ENCODE measurements at regions not wholly inside any gene's neighbourhood (a gene's known extent, or its start where the extent isn't known, plus 50 kb on each side); places are given as distances from the start of the nearest gene placed in this dataset.

DNA sequence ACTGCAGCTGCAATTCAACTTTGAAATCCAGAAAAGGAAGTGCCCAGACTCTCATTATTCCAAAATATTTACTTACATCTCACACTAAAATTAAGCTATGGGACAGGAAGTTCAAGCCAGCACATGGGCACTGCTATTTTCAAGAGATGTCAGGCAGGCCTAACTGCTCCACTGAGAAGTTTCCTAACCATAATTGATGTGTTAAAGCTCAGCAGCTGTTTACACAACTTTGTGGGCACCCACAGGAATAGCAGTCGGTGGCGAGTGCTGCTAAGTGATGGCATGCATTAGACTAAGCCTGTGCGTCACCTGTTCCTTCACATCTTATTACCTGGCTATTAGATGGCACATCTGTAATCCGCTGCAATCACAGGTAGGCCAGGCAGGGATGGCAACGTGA lies 303.3 kb upstream of the DAB1 start:
- Histone ChIP-seq H3K36me3 (no peaks in the 10 kb centered on the region), H3K4me1 (peaks cover 0 to 11% (median 0%) of the 10 kb centered on the region in 12 donors), H3K9me3 (no peaks in the 10 kb centered on the region), H3K27ac (no peak overlapping the region), H3K27me3 (no peaks in the 10 kb centered on the region), H3K4me3 (no peak overlapping the region)
- intact Hi-C loops (cut with DNase I) = loop anchor here in 1 of 10 donors (10.0 kb wide), 1 partner anchor 302 kb away; the partner anchor contains the start of gene DAB1
- DNase-seq (no peak), ATAC-seq (no peak)
- WGBS, 4 donors = 83 to 93% (median 85%) methylated on average over 5 of the region's 5 CpGs
- TF ChIP-seq, protein P1, sequence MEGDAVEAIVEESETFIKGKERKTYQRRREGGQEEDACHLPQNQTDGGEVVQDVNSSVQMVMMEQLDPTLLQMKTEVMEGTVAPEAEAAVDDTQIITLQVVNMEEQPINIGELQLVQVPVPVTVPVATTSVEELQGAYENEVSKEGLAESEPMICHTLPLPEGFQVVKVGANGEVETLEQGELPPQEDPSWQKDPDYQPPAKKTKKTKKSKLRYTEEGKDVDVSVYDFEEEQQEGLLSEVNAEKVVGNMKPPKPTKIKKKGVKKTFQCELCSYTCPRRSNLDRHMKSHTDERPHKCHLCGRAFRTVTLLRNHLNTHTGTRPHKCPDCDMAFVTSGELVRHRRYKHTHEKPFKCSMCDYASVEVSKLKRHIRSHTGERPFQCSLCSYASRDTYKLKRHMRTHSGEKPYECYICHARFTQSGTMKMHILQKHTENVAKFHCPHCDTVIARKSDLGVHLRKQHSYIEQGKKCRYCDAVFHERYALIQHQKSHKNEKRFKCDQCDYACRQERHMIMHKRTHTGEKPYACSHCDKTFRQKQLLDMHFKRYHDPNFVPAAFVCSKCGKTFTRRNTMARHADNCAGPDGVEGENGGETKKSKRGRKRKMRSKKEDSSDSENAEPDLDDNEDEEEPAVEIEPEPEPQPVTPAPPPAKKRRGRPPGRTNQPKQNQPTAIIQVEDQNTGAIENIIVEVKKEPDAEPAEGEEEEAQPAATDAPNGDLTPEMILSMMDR (IDR thresholded peaks at IDR 0.05) = no peak
- TF ChIP-seq POLR2A (IDR thresholded peaks at IDR 0.05) = no peak

- Histone ChIP-seq H3K4me3 (no peak overlapping the region), H3K9me3 (no peaks in the 10 kb centered on the region), H3K27ac (no peak overlapping the region), H3K27me3 (no peaks in the 10 kb centered on the region), H3K36me3 (no peaks in the 10 kb centered on the region), H3K4me1 (peaks cover 0 to 21% (median 0%) of the 10 kb centered on the region in 12 donors)
- intact Hi-C loops (cut with DNase I) = loop anchor here in 1 of 10 donors (10.0 kb wide), 1 partner anchor 301 kb away; the partner anchor contains the start of gene DAB1
- TF ChIP-seq, protein P1 (IDR thresholded peaks at IDR 0.05) = no peak
- no peak for TF ChIP-seq POLR2A (IDR thresholded peaks at IDR 0.05)
- DNase-seq (no peak), ATAC-seq (no peak)
- WGBS, 4 donors = 79 to 82% (median 80%) methylated on average over 4 of the region's 4 CpGs
These were observed 301.5 kb upstream of the DAB1 start for GRCh38 chr1:57725318-57725717.

DNA sequence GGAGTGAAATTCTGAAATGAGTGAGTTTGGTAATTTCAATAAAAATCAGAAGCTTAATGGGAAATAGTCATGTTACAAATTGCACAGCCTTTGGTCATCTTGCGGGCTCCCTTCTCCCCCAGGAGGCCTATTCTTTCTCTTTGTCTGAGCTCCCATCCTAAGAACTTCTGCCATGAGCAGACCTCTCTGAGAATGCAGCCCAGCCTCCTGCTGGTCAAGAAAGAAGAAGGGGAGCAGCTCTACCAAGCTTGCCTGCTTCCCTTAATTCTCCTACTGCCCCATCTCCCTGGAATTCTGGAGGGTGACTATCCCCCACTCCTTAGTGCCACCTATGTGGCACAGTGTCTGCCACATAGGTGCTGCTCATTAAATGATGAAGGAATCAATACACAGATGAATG lies 300.7 kb upstream of the DAB1 start:
- intact Hi-C loops (cut with DNase I) = loop anchor here in 1 of 10 donors (10.0 kb wide), 1 partner anchor 300 kb away; the partner anchor contains the start of gene DAB1
- ATAC-seq (no peak), DNase-seq (no peak)
- H3K27me3 ChIP-seq = no peaks in the 10 kb centered on the region
- peaks cover 0 to 21% (median 0%) of the 10 kb centered on the region in 12 donors for H3K4me1 ChIP-seq
- no peak overlapping the region for H3K4me3 ChIP-seq
- no peaks in the 10 kb centered on the region for H3K9me3 ChIP-seq
- H3K36me3 ChIP-seq = no peaks in the 10 kb centered on the region
- 92 to 100% (median 95%) methylated on average over 1 of the region's 1 CpG for WGBS, 4 donors
- TF ChIP-seq POLR2A (IDR thresholded peaks at IDR 0.05) = no peak
- no peak overlapping the region for H3K27ac ChIP-seq

- H3K27ac ChIP-seq = peak overlapping the region in 4 of 12 donors; percentile 1 to 47 (median 24)
- intact Hi-C loops (cut with DNase I) = loop anchor here in 1 of 10 donors (10.0 kb wide), 1 partner anchor 298 kb away; the partner anchor contains the start of gene DAB1
- no peaks in the 10 kb centered on the region for H3K27me3 ChIP-seq
- peak; percentile 88 to 96 (median 90) for ATAC-seq
- peaks cover 0 to 21% (median 0%) of the 10 kb centered on the region in 12 donors for H3K4me1 ChIP-seq
- H3K36me3 ChIP-seq = no peaks in the 10 kb centered on the region
- no peak for DNase-seq
- no peaks in the 10 kb centered on the region for H3K9me3 ChIP-seq
- WGBS, 4 donors = 45 to 56% (median 50%) methylated on average over 4 of the region's 4 CpGs
- H3K4me3 ChIP-seq = no peak overlapping the region
- no peak for TF ChIP-seq POLR2A (IDR thresholded peaks at IDR 0.05)
- TF ChIP-seq, protein P1 (IDR thresholded peaks at IDR 0.05) = no peak
These were observed 298.6 kb upstream of the DAB1 start for GRCh38 chr1:57722285-57722978.
